Smooth muscle cell (in vitro differentiated cells): ENCODE measurements at regions not wholly inside any gene's neighbourhood (a gene's known extent, or its start where the extent isn't known, plus 50 kb on each side); places are given as distances from the start of the nearest gene placed in this dataset.

ENCODE experiments used
- DNase-seq: peaks from one replicate; lab custom pipeline; 2025; ENCODE audit not compliant: unreplicated experiment; lab: John Stamatoyannopoulos, UW
- H2AFZ ChIP-seq: fragments of 200-600 bp; sonication (generic); 2 replicates; pipeline ENCODE4 v1.6.0; 2016; ENCODE audit warnings: antibody characterized with exemption, low read depth, mild to moderate bottlenecking
- H3F3A ChIP-seq: fragments of 200-600 bp; sonication (generic); 2 replicates; pipeline ENCODE4 v1.6.0; 2017; ENCODE audit warnings: antibody characterized with exemption, low read depth
- H3K27ac ChIP-seq: fragments of 200-600 bp; sonication (generic); 2 replicates; pipeline ENCODE4 v1.5.1; 2016; ENCODE audit warnings: low read depth, mild to moderate bottlenecking
- H3K27me3 ChIP-seq: fragments of 200-600 bp; sonication (generic); 2 replicates; pipeline ENCODE4 v1.6.1; 2016; ENCODE audit warnings: low read depth, mild to moderate bottlenecking
- H3K36me3 ChIP-seq: fragments of 200-600 bp; sonication (generic); 2 replicates; pipeline ENCODE4 v1.5.1; 2016; ENCODE audit warnings: low read depth
- H3K4me1 ChIP-seq: fragments of 200-600 bp; sonication (generic); 2 replicates; pipeline ENCODE4 v1.5.1; 2016; ENCODE audit warnings: low read depth
- H3K4me2 ChIP-seq: fragments of 200-600 bp; sonication (generic); 2 replicates; pipeline ENCODE4 v1.6.0; 2016; ENCODE audit warnings: mild to moderate bottlenecking
- H3K4me3 ChIP-seq: fragments of 200-600 bp; sonication (generic); 2 replicates; pipeline ENCODE4 v1.5.1; 2016; ENCODE audit warnings: mild to moderate bottlenecking
- H3K79me2 ChIP-seq: fragments of 200-600 bp; sonication (generic); 2 replicates; pipeline ENCODE4 v1.6.0; 2016; ENCODE audit warnings: low read depth, mild to moderate bottlenecking
- H3K9ac ChIP-seq: fragments of 200-600 bp; sonication (generic); 2 replicates; pipeline ENCODE4 v1.6.0; 2016; ENCODE audit warnings: low read depth
- H3K9me3 ChIP-seq: fragments of 200-600 bp; sonication (generic); replicated peaks from 2 replicates; pipeline ENCODE4 v1.5.1; 2016; ENCODE audit warnings: low read depth
- H4K20me1 ChIP-seq: fragments of 200-600 bp; sonication (generic); 2 replicates; pipeline ENCODE4 v1.6.0; 2016; ENCODE audit warnings: low read depth
- WGBS: methylation state at CpG from one replicate; pipeline ENCODE4 v1.1.7; 2016; ENCODE audit warnings: low lambda C conversion rate; 5-methylcytosine and 5-hydroxymethylcytosine counted together
- TF ChIP-seq, protein P1 (sequence below): fragments of 200-600 bp; sonication (generic); IDR thresholded peaks from 2 replicates; pipeline ENCODE4 v1.5.1; 2017; ENCODE audit warnings: borderline replicate concordance, mild to moderate bottlenecking, antibody characterized with exemption; ENCODE audit not compliant: insufficient read depth, poor library complexity, severe bottlenecking

DNA sequence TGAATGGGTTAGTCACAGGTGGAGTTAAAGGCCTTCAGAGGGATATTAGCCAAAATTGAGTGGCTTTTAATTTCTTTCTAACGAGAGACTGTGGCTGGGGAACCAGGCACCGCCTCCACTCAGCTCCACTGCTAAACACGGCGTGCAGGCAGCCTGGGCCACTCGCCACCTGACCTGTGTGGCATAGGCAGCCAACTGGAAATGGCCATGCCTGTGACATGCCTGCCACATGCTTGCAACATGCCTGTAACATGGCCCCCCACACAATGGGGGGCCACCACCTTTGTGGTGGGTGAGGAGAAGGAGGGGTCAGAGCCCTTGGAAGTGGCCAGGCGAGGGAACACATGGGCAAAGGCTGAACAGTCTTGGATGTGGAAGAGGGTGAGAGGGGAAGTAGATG is 60.1 kb upstream of the PAX2 start:
- Histone ChIP-seq H3K9ac (no peak overlapping the region), H3K4me1 (no peaks in the 10 kb centered on the region), H3K9me3 (no peaks in the 10 kb centered on the region), H3K27ac (no peak overlapping the region), H3F3A (no peaks in the 10 kb centered on the region), H3K36me3 (no peaks in the 10 kb centered on the region), H3K79me2 (no peaks in the 10 kb centered on the region), H3K27me3 (peaks cover 93% of the 10 kb centered on the region), H2AFZ (no peak overlapping the region), H4K20me1 (no peaks in the 10 kb centered on the region), H3K4me2 (no peak overlapping the region), H3K4me3 (no peak overlapping the region)
- DNase-seq = no peak
- 59% methylated on average over 6 of the region's 6 CpGs for WGBS
- TF ChIP-seq, protein P1, sequence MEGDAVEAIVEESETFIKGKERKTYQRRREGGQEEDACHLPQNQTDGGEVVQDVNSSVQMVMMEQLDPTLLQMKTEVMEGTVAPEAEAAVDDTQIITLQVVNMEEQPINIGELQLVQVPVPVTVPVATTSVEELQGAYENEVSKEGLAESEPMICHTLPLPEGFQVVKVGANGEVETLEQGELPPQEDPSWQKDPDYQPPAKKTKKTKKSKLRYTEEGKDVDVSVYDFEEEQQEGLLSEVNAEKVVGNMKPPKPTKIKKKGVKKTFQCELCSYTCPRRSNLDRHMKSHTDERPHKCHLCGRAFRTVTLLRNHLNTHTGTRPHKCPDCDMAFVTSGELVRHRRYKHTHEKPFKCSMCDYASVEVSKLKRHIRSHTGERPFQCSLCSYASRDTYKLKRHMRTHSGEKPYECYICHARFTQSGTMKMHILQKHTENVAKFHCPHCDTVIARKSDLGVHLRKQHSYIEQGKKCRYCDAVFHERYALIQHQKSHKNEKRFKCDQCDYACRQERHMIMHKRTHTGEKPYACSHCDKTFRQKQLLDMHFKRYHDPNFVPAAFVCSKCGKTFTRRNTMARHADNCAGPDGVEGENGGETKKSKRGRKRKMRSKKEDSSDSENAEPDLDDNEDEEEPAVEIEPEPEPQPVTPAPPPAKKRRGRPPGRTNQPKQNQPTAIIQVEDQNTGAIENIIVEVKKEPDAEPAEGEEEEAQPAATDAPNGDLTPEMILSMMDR = no peak

DNA sequence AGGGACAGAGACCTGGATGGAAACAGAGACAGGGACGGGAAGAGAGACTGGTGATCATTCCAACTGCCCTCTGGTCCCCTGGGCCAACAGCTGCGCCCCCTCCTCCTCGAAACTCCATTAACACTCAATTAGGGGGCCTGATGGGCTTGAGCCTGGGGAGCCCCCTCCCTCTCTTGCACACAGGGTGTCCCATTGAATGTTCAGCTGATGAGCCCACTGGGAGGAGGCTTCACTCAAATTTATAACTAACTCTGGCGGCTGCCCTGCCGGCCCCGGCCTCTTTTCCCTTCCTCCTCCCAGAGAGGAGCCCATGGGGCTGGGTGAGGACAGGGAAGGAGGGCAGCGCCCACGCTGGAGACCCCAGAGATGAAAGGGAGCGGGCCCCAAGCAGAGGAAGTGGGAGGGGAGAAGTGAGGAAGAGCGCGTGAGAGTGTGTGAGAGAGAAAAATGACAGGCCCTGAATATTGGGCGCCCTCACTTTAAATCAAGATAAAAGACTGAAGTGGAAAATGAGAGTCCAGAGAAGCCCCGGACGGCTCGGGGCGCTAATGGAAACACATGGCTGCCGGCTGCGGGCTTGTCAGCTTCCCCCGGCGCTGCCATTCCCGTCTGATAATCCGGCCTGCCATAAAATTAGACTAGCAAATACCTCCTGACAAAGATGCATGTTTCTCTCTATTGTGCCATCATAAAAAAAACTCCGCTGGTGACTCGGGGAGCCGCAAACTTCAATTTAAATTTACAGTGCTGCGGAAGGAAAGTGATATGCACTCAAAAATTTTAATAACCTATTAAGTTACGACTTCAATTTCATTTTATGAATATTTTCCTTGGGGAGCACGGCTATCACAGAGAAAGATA is 58.0 kb upstream of the PAX2 start:
- WGBS = 48% methylated on average over 28 of the region's 28 CpGs
- H2AFZ ChIP-seq = no peak overlapping the region
- no peaks in the 10 kb centered on the region for H4K20me1 ChIP-seq
- H3K9me3 ChIP-seq = no peaks in the 10 kb centered on the region
- H3K27ac ChIP-seq = no peak overlapping the region
- no peaks in the 10 kb centered on the region for H3K79me2 ChIP-seq
- H3F3A ChIP-seq = no peaks in the 10 kb centered on the region
- H3K36me3 ChIP-seq = no peaks in the 10 kb centered on the region
- no peak overlapping the region for H3K9ac ChIP-seq
- TF ChIP-seq, protein P1 = no peak
- H3K4me1 ChIP-seq = no peaks in the 10 kb centered on the region
- H3K4me2 ChIP-seq = no peak overlapping the region
- no peak overlapping the region for H3K4me3 ChIP-seq
- no peak for DNase-seq
- H3K27me3 ChIP-seq = peaks cover 88% of the 10 kb centered on the region

DNA sequence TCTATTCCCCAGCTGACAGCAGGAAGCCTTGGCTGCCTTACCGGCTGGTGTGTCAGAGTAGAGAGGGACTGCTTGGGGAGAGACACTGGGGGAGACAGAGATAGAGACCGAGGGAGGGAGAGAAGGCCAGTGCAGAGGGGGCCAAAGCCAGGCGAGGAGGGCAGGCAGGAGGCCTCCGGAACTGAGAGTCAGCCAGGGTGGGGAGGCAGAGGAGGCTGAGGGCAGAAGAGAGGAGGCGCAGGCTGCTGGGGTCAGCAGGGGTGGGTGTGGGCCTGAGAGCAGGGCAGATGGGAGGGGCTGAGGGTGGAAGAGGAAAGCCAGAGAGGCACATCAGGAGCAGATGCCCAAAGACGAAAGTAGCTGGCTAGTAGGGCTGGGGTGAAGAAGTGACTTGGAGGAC is 57.2 kb upstream of the PAX2 start:
- Histone ChIP-seq H3K27ac (no peak overlapping the region), H3K36me3 (no peaks in the 10 kb centered on the region), H3K9me3 (no peaks in the 10 kb centered on the region), H3K4me2 (no peak overlapping the region), H3K9ac (no peak overlapping the region), H3K4me1 (no peaks in the 10 kb centered on the region), H3F3A (no peaks in the 10 kb centered on the region), H3K79me2 (no peaks in the 10 kb centered on the region), H3K27me3 (peaks cover 81% of the 10 kb centered on the region), H2AFZ (no peak overlapping the region), H3K4me3 (no peak overlapping the region), H4K20me1 (no peaks in the 10 kb centered on the region)
- 46% methylated on average over 6 of the region's 6 CpGs for WGBS
- no peak for DNase-seq
- TF ChIP-seq, protein P1 = no peak

DNA sequence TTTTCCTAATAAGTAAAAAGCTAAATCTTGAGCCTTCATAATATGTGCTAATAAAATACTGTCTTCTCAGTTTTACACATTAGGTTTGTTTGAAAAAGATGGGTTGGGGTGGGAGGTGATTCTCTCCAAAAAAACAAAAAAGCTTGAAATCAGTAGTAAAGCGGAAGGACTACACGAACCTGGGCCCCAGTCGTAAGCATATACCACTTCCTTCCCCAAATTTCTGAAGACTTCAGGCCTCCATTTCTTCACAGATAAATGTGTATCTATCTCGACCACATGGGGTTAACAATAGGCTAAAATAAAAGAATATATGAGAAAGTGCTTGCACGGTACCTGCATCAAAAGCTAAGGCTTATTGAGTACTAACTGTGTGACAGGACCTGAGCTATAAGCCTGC is 51.6 kb upstream of the PAX2 start:
- no peaks in the 10 kb centered on the region for H3K9me3 ChIP-seq
- no peak overlapping the region for H3K27ac ChIP-seq
- no peak overlapping the region for H3K4me3 ChIP-seq
- WGBS = 80% methylated on average over 5 of the region's 5 CpGs
- no peaks in the 10 kb centered on the region for H3K36me3 ChIP-seq
- H3K9ac ChIP-seq = no peak overlapping the region
- H3K4me1 ChIP-seq = no peaks in the 10 kb centered on the region
- H3K27me3 ChIP-seq = peaks cover 47% of the 10 kb centered on the region
- no peaks in the 10 kb centered on the region for H4K20me1 ChIP-seq
- H3F3A ChIP-seq = no peaks in the 10 kb centered on the region
- H2AFZ ChIP-seq = no peak overlapping the region
- TF ChIP-seq, protein P1 = no peak
- H3K4me2 ChIP-seq = no peak overlapping the region
- H3K79me2 ChIP-seq = no peaks in the 10 kb centered on the region
- no peak for DNase-seq
